GM12878 (cell line): ENCODE measurements at regions not wholly inside any gene's neighbourhood (a gene's known extent, or its start where the extent isn't known, plus 50 kb on each side); places are given as distances from the start of the nearest gene placed in this dataset.

Experiments
- ATAC-seq: fragments of 200-7000 bp; cut with Tn5 transposase; 3 replicates; pipeline ENCODE4 v1.9.1; 2020; ENCODE audit warnings: mild to moderate bottlenecking, moderate library complexity
- BruUV-seq: library from RNA; stranded (reverse); fragments of 400-500 nt; replicated peaks from 2 replicates; lab custom pipeline; 2021; lab: Mats Ljungman, UMichigan
- CTCF ChIA-PET: fragments of 300-600 bp; sonication (Branson Sonifier 250); formaldehyde crosslinking; extraction: SDS; loops from one replicate; lab custom pipeline; 2021; ENCODE audit warnings: inconsistent platforms; lab: Yijun Ruan, JAX
- POLR2A ChIA-PET: fragments of 350-600 bp; formaldehyde crosslinking; extraction: SDS; loops from one replicate; lab custom pipeline; 2021; ENCODE audit warnings: inconsistent platforms; lab: Charles Lee
- RAD21 ChIA-PET: fragments of 300-600 bp; sonication (Branson Sonifier 250); formaldehyde crosslinking; loops from one replicate; lab custom pipeline; 2023; ENCODE audit warnings: antibody characterized with exemption; ENCODE audit not compliant: unreplicated experiment; lab: Charles Lee
- SMC1A ChIA-PET: fragments of 300-600 bp; sonication (Branson Sonifier 250); formaldehyde crosslinking; loops from one replicate; lab custom pipeline; 2023; ENCODE audit not compliant: unreplicated experiment, uncharacterized antibody; lab: Charles Lee
- DNase-seq: peaks from one replicate; pipeline ENCODE4 v3.0.0-alpha.2; 2011; ENCODE audit warnings: low read depth, low spot score
- FAIRE-seq: peaks from 3 replicates; lab custom pipeline; 2011; peaks lifted over from hg19 to GRCh38; lab: Jason Lieb, UNC
- H2AFZ ChIP-seq: 2 replicates; pipeline ENCODE4 v1.6.0; 2011; ENCODE audit warnings: low read depth, low read length, control low read depth; ENCODE audit not compliant: control insufficient read depth
- H3K27ac ChIP-seq: 2 replicates; pipeline ENCODE4 v1.5.1; 2011; ENCODE audit warnings: control low read depth; ENCODE audit not compliant: control insufficient read depth, insufficient read depth
- H3K27me3 ChIP-seq, 2 experiments: replicated peaks in 1 of 2; 2 replicates each; pipeline versions ENCODE4 v1.6.0 to v1.6.1; 2011; ENCODE audit warnings: low read length in 1 of 2; ENCODE audit not compliant: control insufficient read depth in 2 of 2, insufficient read depth in 2 of 2
- H3K36me3 ChIP-seq, 2 experiments: 2 replicates each; pipeline ENCODE4 v1.5.1; 2011; ENCODE audit warnings: low read length in 1 of 2; ENCODE audit not compliant: control insufficient read depth in 2 of 2, insufficient read depth in 2 of 2
- H3K4me1 ChIP-seq: 2 replicates; pipeline ENCODE4 v1.6.1; 2011; ENCODE audit warnings: mild to moderate bottlenecking, low read length, moderate library complexity, mixed read lengths; ENCODE audit not compliant: control insufficient read depth, insufficient read depth
- H3K4me2 ChIP-seq: 2 replicates; pipeline ENCODE4 v1.6.0; 2011; ENCODE audit warnings: control low read depth; ENCODE audit not compliant: control insufficient read depth, insufficient read depth
- H3K4me3 ChIP-seq: fragments of 200-600 bp; sonication (generic); 2 replicates; pipeline ENCODE4 v1.5.1; 2016
- H3K79me2 ChIP-seq: 2 replicates; pipeline ENCODE4 v1.6.0; 2011; ENCODE audit warnings: low read length; ENCODE audit not compliant: control insufficient read depth, insufficient read depth
- H3K9ac ChIP-seq: 2 replicates; pipeline ENCODE4 v1.8.0; 2011; ENCODE audit warnings: low read length, control low read depth, mixed read lengths; ENCODE audit not compliant: control insufficient read depth, insufficient read depth
- H3K9me3 ChIP-seq: replicated peaks from 3 replicates; pipeline ENCODE4 v1.5.1; 2011; ENCODE audit warnings: mild to moderate bottlenecking, low read length; ENCODE audit not compliant: control insufficient read depth, insufficient read depth
- H4K20me1 ChIP-seq: 2 replicates; pipeline ENCODE4 v1.6.0; 2011; ENCODE audit not compliant: control insufficient read depth, insufficient read depth
- ATF7 ChIP-seq: fragments of 450-650 bp; IDR thresholded peaks from 2 replicates; pipeline ENCODE4 v1.6.1; 2016; ENCODE audit warnings: low read depth, mild to moderate bottlenecking
- BHLHE40 ChIP-seq, 2 experiments: fragments of 450-650 bp in 1 of 2; IDR thresholded peaks; 2 replicates each; pipeline ENCODE4 v1.6.1; 2011 to 2017; ENCODE audit warnings: low read depth in 2 of 2, borderline replicate concordance in 1 of 2, improper control_type of control experiment in 1 of 2, low read length in 1 of 2, mild to moderate bottlenecking in 1 of 2
- CREB1 ChIP-seq: IDR thresholded peaks from 2 replicates; pipeline ENCODE4 v1.6.1; 2012; ENCODE audit warnings: low read depth, mild to moderate bottlenecking, inconsistent platforms
- MAX ChIP-seq: IDR thresholded peaks from 2 replicates; pipeline ENCODE4 v1.6.1; 2012; ENCODE audit warnings: low read depth, low read length, improper control_type of control experiment
- MTA3 ChIP-seq: IDR thresholded peaks from 2 replicates; pipeline ENCODE4 v1.6.1; 2012; ENCODE audit warnings: low read length, inconsistent platforms, borderline replicate concordance
- NFXL1 ChIP-seq: fragments of 450-650 bp; IDR thresholded peaks from 2 replicates; pipeline ENCODE4 v1.6.1; 2017; ENCODE audit warnings: antibody characterized with exemption, mild to moderate bottlenecking, borderline replicate concordance
- NR2F1 ChIP-seq: fragments of 450-650 bp; conservative IDR thresholded peaks from 2 replicates; pipeline ENCODE4 v1.6.1; 2017; ENCODE audit warnings: mild to moderate bottlenecking
- RBBP5 ChIP-seq: fragments of 200-600 bp; sonication (generic); conservative IDR thresholded peaks from 2 replicates; pipeline ENCODE4 v1.6.1; 2016
- RFX5 ChIP-seq: IDR thresholded peaks from 2 replicates; pipeline ENCODE4 v1.6.1; 2011; ENCODE audit warnings: low read depth, low read length, improper control_type of control experiment
- SRF ChIP-seq, 2 experiments: IDR thresholded peaks; 2 replicates each; pipeline ENCODE4 v1.6.1; 2011; ENCODE audit warnings: low read depth in 2 of 2, low read length in 2 of 2, mild to moderate bottlenecking in 1 of 2, moderate library complexity in 1 of 2
- SUPT20H ChIP-seq: IDR thresholded peaks from 2 replicates; pipeline ENCODE4 v1.6.1; 2011; ENCODE audit warnings: low read depth, mild to moderate bottlenecking, low read length, moderate library complexity, borderline replicate concordance; ENCODE audit not compliant: control insufficient read depth
- TCF12 ChIP-seq: IDR thresholded peaks from 2 replicates; pipeline ENCODE4 v1.6.1; 2011; ENCODE audit warnings: low read depth, mild to moderate bottlenecking, low read length
- ZNF217 ChIP-seq: fragments of 450-650 bp; IDR thresholded peaks from 2 replicates; pipeline ENCODE4 v1.6.1; 2017; ENCODE audit warnings: antibody characterized with exemption, mild to moderate bottlenecking
- ZNF24 ChIP-seq: fragments of 450-650 bp; IDR thresholded peaks from 2 replicates; pipeline ENCODE4 v1.6.1; 2017; ENCODE audit warnings: antibody characterized with exemption, mild to moderate bottlenecking
- ZNF622 ChIP-seq: fragments of 450-650 bp; IDR thresholded peaks from 2 replicates; pipeline ENCODE4 v1.6.1; 2017; ENCODE audit warnings: mild to moderate bottlenecking, inconsistent platforms
- WGBS: methylation state at CpG from one replicate; pipeline ENCODE4 v1.1.6; 2016; ENCODE audit warnings: low lambda C conversion rate; ENCODE audit not compliant: insufficient replicate concordance, insufficient coverage; ENCODE audit errors: missing lambda C conversion rate; 5-methylcytosine and 5-hydroxymethylcytosine counted together
- in situ Hi-C: fragments of 300-500 bp; cut with MboI; formaldehyde crosslinking; loops from 9 replicates; pipeline ENCODE4 v1.14.3; 2018; ENCODE audit warnings: mixed read lengths
- intact Hi-C: fragments of 100-400 bp; cut with micrococcal nuclease; formaldehyde crosslinking; loops from one replicate; pipeline ENCODE4 v1.14.2; 2022; ENCODE audit not compliant: unreplicated experiment

GRCh38 chr9:91099436-91099835 lies 262.3 kb downstream of the AUH start:
- ChIA-PET POLR2A (interaction anchor here (0.6 kb wide), 1 partner anchor 289 kb away, joined by 5 read pairs; no protein-coding TSS in a partner anchor), CTCF (interaction anchor here (1.1 to 1.6 kb wide), 2 partner anchors 185 to 329 kb away, joined by 3 read pairs; no protein-coding TSS in a partner anchor), SMC1A (interaction anchor here (1.5 kb wide), 1 partner anchor 108 kb away, joined by 3 read pairs; no protein-coding TSS in a partner anchor), RAD21 (interaction anchor here (1.9 kb wide), 1 partner anchor 10 kb away, joined by 7 read pairs; no protein-coding TSS in a partner anchor)
- Histone ChIP-seq H4K20me1 (no peaks in the 10 kb centered on the region; the same call in 1 of the 2 replicates), H3K27ac (no peak overlapping the region), H3K4me1 (0 out of 2 replicates have a peak, but pooled peaks cover 2% of the 10 kb centered on the region), H3K79me2 (no peaks in the 10 kb centered on the region), H3K9me3 (no peaks in the 10 kb centered on the region; the same call in 1 of the 3 replicates), H3K27me3 (peaks cover 5 to 11% of the 10 kb centered on the region in 2 experiments; a peak in 3 of 4 replicates), H3K4me3 (no peak overlapping the region), H3K36me3 (no peaks in the 10 kb centered on the region), H2AFZ (no peak overlapping the region), H3K4me2 (no peak overlapping the region)
- no peak for FAIRE-seq
- in situ Hi-C loops: no loop called here
- whole genome bisulfite sequencing: 50% methylated on average over 4 of the region's 4 CpGs
- no peak for DNase-seq
- intact Hi-C loops: no loop called here
- no TSS peak for BruUV-seq
- no peak for ATAC-seq
- no peak for TF ChIP-seq SUPT20H
- TF ChIP-seq RFX5: no peak
- TF ChIP-seq RBBP5: no peak
- TF ChIP-seq ZNF24: no peak
- TF ChIP-seq, all 136 proteins: peak for 0
- H3K9ac ChIP-seq: no peak overlapping the region

- CTCF ChIA-PET: no interaction called here
- no peak overlapping the region for H2AFZ ChIP-seq
Measured at GRCh38 chr9:91100878-91101450, 260.8 kb downstream of the AUH start.

More at GRCh38 chr9:91100878-91101450, 260.8 kb downstream of the AUH start:
- Histone ChIP-seq H3K27me3 (peaks cover 5 to 11% of the 10 kb centered on the region in 2 experiments; a peak in 3 of 4 replicates), H3K79me2 (no peaks in the 10 kb centered on the region), H3K9ac (no peak overlapping the region), H3K9me3 (no peaks in the 10 kb centered on the region; the same call in 1 of the 3 replicates), H3K4me2 (no peak overlapping the region)
- ATAC-seq (no peak), FAIRE-seq (no peak)
- ChIA-PET SMC1A (interaction anchor here (0.6 to 1.0 kb wide), 4 partner anchors 12 to 716 kb away, joined by 3 read pairs; no protein-coding TSS in a partner anchor), POLR2A (no interaction called here), RAD21 (no interaction called here)
- BruUV-seq: no TSS peak
- intact Hi-C loops: no loop called here
- TF ChIP-seq MAX (no peak), ATF7 (no peak), ZNF217 (no peak), CREB1 (no peak), BHLHE40 (IDR thresholded peaks at IDR 0.05; ENCODE audit: borderline replicate concordance in 1 of 2, low read depth in 2 of 2, low read length in 1 of 2) (no peak), ZNF622 (no peak), MTA3 (no peak), NR2F1 (no peak), SRF (IDR thresholded peaks at IDR 0.05; ENCODE audit: low read depth in 2 of 2, low read length in 2 of 2) (no peak), TCF12 (no peak), NFXL1 (no peak)
- TF ChIP-seq, all 136 proteins: peak for 0
- 51% methylated on average over 6 of the region's 6 CpGs for WGBS
- no peak for DNase-seq
- Histone ChIP-seq H3K4me1 (0 out of 2 replicates have a peak, but pooled peaks cover 2% of the 10 kb centered on the region), H3K36me3 (no peaks in the 10 kb centered on the region), H3K27ac (no peak overlapping the region), H4K20me1 (no peaks in the 10 kb centered on the region; the same call in 1 of the 2 replicates), H3K4me3 (no peak overlapping the region)
- in situ Hi-C loops: no loop called here
